AG08396 (cell line): ENCODE measurements at regions not wholly inside any gene's neighbourhood (a gene's known extent, or its start where the extent isn't known, plus 50 kb on each side); places are given as distances from the start of the nearest gene placed in this dataset.

Experiments used
- DNase-seq: peaks from one replicate; pipeline ENCODE4 v3.0.0; 2012; ENCODE audit warnings: low spot score, mixed read lengths

DNA sequence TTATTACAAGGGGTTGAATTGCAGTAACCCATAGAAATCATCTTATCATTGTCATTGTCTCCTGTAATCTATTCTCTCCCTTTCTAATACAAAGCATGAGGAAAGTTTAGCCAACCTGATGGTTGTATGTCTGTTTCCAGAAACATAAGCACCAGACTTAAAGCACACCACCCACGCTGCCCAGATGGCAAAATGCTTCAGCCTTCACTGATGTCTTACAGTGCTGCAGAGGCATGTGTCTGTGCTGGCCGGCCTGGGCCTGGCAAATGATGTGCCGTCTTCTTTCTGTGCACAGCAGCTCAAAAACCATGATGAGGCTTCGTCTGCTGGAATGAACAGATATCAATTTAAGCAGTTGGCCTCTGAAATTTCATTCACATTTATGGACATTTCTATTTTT lies 443.0 kb upstream of the RGPD4 start:
- no peak for DNase-seq

DNA sequence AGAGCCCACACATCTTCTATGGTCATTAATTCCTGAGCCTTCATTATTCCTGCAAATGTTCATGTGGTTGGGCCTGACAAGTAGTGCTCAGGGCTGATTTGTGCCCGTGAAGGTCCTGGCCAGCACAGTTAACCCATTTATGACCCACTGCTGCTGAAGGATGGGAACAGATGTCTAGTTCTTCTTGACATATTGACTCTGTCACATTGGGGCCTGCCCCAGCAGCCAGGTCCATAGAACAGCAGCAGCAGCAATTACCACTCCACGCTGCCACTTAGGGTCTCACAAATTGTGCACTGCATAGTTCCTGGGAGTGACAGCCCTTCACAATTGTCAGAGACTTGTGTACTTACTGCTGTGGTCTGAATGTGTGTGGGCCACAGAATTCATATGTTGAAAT lies 442.3 kb upstream of the RGPD4 start:
- no peak for DNase-seq

DNA sequence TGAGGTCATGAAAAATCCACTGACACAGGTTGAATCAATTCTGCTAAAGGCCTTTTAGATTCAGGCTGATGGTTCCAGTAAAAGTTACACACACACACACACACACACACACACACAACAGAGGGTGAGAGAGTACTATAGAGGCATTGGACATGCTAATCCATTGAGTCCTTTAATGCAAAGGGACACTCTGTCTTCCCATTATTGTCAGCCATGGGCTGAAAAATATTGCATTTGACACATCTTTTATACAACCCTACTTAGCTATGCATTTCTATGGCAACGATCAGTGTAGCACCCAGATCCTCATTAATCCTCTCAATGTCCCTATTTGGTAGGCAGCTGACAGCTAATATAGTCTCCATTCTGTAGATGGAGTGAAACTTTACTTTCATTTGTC lies 440.8 kb upstream of the RGPD4 start:
- no peak for DNase-seq

DNA sequence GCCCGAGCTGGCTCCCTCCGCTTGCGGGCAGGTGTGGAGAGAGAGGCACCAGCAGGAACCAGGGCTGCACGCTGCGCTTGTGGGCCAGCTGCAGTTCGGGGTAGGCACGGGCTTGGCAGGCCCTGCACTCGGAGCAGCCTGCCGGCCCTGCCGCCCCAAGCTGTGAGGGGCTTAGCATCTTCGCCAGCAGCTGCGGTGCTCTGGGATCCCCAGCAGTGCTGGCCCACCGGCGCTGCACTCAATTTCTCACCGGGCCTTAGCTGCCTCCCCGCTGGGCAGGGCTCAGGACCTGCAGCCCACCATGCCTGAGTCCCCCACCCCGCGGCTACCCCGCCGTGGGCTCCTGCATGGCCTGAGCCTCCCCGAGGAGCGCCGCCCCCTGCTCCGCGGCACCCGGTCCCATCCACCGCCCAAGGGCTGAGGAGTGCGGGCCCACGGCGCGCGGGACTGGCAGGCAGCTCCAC lies 434.4 kb upstream of the RGPD4 start:
- DNase-seq, result no peak

DNA sequence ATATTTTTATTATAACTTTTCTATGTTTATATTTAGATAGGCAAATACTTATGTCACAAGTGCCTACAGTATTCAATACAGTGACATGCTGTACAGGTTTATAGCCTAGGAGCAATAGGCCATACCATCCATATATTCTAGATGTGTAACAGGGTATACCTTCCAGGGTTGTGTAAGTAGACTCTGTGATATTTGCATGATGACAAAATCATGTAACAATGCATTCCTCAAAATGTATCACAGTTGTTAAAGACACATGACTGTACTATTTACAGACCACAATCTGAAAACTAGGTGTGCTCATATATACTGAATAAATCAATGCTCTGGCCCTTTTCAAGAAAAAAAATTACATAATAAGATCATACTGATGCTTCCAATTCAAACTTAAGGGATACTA lies 433.2 kb upstream of the RGPD4 start:
- DNase-seq, result no peak

DNA sequence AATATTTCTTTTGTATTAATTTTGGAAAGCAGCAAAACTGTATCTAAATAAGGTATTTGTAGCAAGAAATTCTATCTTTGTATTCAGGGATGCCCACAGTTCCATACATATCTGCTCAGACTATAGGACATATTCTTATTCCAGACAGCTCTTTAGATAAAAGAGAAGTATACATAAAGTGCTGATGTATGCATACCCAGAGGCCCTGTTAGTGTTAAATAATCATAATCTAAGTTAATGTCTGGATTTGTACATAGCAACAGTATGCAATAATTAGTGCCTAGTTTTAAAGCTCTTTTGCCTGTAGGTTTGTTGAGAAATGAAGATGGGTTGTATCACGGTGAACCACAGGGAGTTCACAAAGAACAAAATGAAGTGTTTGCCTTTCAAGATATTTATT lies 428.0 kb upstream of the RGPD4 start:
- DNase-seq, result no peak

DNA sequence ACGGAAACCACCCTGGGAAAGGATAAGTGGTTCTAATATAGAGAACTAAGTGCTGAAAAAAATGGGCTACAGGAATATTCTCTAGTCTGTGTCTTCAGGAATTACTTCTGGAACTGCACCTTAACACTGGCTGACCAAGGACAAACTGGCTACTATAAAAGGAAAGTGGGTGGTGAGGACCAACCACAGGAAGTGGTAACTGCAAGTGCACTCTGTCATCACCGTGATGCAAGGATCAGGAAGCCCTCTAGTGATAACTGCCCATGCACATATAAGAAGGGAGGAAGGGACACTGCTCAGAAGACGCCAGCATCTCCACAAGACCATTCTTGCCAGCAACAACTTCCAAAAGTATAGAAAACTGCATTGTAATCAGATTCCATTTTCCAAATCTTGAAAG lies 424.4 kb upstream of the RGPD4 start:
- no peak for DNase-seq

DNA sequence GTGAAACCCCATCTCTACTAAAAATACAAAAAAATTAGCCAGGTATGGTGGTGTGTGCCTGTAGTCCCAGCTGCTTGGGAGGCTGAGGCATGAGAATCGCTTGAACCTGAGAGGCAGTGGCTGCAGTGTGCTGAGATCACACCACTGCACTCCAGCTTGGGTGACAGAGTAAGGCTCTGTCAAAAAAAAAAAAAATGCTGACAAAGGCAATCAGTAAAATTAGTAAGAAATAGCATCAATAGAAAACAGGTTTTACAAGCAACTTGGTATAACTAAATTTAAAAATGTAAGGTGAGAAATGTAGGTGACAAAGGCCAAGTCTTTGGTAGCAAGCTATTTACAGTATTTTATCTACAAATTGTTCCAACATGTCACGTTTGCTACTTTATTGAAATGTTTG lies 421.4 kb upstream of the RGPD4 start:
- DNase-seq, result no peak

DNA sequence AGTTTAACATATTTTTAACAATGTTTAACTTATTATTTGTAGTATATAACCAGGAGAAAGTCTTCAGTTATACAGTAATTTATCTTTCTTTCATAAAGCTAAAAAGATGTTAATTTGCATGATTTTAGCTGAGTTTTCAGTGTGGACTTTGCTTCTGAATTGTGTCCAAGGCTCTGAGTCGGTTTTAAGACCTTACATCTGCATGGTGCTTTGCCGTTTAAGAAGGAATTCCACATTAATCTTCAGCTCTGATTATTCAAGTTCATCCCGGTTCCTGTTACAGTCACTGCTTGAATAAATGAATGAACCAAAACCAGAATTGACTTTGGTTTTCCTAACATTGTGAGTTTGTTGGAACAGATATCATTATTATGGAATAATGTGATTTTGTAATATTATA lies 419.7 kb upstream of the RGPD4 start:
- DNase-seq, result no peak

DNA sequence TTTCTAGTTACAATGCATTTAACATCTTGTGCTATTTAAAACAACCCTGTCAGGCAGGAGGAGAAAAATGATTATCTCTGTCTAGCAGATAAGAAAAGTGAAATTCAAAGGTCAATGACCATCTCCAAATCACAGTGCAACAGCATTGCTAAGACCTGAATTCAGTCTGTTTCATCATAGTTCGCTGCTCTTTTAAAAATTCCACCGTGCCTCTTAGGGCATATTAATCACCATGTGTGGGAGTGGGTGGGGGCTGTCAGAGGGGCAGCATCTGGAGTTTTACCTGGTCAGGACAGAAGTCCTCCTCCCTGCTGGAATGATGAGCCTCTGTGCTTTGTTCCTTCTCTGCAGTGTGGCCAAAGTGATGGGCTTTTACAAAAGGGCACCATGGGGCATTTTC lies 418.7 kb upstream of the RGPD4 start:
- no peak for DNase-seq

DNA sequence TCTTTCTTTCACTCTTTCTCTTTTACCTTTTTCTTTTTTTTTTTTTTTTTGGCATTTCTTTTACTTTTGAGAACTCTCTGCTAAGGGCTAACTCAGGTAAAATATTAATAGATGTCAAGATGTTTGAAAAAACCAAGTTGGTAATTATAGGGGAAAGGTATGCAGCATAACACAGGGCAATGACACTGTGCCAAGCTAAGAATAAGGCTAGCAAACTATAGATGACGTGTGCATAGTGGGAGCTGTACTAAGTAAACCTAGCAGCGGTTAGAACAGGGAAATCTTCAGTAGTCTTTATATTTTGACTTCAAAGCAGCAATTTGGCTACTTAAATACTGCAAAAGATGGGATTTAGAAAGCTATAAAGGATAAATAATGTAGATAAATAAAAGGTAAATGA lies 415.4 kb upstream of the RGPD4 start:
- no peak for DNase-seq

DNA sequence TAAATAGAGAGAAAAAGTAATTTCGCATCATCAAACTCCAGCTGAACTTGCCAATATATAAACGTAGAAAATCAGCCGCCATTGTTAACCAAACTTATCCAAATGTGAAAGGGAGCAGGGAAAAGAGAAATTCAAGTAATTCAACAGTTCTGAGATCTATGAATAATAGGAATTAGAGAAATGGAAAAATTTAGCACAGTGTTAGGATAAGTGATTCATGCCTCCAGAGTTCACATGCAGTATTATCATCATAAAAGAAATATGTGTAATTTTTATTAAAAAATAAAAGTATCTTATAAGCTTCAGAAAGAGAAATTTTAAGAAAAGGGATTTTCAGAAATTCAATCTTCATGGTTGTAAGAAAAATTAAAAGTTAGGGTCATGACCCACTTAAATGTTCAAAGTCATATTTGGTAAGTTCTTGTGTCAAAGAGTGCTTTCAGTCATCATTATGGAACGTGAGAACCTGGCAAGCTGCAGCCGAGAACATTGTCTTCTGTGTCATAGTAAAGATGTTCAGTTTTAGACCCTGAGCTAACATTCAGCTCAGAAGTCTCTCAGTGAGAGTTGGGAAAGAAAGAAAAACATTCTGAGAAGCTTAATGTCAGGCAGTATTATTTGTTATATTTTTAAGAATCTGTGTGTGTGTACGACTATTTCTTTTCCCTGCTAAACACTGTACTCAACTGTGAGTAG lies 414.3 kb upstream of the RGPD4 start:
- DNase-seq, result no peak

DNA sequence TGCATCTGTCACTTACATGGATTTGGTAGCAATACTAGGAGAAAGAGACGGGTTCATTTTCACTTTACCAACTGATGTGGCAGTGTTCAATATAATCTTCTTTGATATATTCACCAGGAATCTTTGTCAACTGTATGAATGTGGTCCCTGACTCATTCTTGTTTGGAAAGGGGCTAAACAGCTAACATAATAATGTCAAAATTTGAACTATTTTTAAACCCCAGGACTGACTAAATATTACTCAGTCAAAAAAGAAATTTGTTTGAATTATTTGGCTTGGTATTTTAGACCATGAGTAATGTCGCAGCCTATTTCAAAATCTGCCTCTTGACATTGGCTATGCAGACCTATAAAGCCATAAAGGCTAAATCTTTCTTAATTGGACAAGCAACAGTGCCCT lies 413.7 kb upstream of the RGPD4 start:
- peak; percentile 8 for DNase-seq

DNA sequence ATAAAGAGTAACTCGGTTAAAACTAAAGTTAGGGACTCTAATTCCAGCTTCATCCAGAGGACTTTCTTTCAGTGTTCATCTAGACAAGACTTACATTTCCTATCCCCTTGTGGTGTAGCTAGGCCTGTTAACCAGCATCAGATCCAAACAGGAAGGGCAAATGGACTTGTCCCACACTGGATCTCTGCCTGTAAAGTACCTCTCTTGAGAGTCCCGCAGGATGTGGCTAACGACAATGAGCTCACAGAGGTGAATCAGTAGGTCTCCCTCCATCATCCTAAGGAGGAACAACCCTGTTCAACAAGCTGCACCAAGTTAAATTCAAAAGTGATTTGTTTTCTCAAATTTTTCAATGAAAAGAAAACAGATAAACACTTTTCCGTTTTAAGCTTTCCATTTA lies 412.3 kb upstream of the RGPD4 start:
- DNase-seq, result no peak

DNA sequence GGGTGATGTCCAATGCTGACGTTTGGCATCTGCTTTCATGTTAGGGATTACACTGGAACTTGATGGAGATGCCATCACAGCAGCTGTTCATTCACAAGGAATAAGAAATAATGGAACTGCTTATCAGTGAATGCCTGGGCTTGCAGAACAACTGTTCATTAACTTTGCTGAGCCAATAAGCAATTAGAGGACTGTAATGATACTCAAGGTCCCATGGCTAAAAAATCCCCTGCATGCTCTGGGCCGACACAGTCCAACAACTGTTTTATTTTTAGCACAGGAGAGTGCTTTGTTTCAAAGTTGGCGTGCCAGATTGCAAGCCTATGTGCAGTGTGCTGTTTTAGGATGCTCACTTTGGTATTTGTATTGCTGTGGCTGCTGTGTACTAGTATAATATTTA lies 408.0 kb upstream of the RGPD4 start:
- no peak for DNase-seq

DNA sequence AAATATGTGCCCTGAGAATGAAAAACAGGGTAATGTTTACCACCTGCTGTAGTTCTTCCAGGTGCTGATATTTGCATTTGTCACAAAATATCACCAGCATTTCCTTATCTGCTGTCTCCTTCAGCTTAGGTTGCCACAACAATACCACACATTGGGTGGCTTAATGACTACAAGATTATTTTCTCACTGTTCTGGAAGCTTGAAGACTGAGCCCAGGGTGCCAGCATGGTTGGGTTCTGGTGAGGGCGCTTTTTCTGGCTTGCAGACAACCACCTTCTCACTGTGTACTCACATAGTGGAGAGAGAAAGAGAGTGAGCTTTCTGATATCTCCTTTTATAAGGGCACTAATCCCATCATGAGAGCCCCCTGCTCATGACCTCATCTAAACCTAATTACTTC lies 407.5 kb upstream of the RGPD4 start:
- no peak for DNase-seq

DNA sequence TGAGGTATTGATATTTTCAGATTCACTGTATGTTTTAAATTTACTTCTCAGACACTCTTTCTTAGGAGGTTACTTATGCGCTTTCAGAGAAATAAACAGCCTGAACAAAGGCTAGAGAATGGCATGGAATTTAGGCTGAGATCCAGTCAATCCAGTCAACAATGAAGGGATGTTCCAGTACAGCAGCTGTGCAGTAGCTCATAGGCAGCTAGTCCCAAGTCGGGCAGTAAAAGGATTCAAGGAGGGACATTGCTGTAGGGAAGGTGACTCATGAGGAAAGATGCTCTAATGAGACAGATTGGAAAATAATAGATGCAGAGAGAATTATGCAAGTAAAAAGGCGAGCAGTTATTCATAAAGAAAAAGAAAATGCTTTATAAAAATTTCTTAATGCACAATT lies 397.9 kb upstream of the RGPD4 start:
- DNase-seq, result no peak

DNA sequence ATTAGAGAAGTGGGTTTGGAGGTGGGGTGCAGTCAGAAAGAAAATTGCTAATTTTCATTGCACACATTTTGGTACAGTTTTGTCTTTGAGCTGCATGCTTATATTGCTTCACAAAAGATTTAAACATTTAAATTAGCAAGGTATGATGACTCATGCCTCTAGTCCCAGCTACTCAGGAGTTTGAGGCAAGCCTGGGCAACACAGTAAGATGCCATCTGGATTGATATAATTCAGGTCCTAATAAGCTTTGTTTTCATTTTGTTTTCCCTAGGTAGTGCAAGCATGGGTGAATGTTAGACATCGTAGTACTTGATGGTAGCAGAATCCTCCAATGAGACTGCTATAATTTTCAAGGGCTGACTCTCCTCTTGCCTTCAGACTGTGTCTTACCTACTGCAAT lies 396.7 kb upstream of the RGPD4 start:
- DNase-seq, result no peak

DNA sequence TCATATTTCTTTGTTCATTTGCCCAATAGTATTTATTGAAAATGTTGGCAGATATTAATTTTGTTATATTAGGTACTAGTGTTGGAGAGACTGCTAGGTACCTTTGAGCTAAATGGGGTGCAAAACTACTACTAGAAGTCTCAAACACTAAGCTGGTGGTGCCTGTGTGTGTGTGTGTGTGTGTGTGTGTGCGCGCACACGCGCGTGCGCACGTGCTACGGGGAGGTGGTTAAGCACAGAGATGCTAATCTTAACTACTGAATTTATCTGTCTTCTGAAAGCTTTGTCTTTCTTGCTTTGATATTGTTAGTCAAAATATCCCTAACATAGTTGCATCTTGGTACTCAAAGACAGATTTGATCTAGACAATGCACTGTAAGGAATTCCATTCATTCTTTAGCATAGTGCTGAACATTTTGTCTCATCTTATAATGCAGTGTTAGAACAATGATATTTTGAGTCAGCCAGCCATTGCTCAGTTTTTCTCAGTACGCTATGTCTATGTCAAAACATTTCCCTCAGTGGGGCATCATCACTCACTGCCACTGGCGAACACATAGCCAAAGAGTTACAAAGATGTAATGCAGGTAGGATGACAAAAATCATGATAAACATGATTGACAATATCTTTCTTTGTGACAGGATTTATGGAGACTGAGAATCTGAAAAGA lies 396.0 kb upstream of the RGPD4 start:
- DNase-seq, result no peak

DNA sequence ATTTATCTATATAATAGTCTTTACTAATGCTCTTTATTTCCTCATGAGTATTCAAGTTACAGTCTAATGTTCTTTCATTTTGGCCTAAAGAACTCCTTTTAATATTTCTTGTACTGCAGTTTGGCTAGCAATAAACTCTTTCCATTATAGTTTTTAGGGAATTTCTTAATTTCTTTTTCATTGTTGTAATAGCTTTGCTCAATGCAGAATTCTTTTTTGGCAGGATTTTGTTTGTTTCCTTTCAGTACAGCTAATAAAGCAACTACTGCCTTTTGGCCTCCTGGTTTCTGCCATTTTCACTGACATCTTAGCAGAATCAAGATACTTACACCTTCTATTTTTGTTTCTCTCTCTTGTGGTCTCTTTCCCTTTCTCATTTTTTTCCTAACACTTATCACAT lies 390.4 kb upstream of the RGPD4 start:
- no peak for DNase-seq

DNA sequence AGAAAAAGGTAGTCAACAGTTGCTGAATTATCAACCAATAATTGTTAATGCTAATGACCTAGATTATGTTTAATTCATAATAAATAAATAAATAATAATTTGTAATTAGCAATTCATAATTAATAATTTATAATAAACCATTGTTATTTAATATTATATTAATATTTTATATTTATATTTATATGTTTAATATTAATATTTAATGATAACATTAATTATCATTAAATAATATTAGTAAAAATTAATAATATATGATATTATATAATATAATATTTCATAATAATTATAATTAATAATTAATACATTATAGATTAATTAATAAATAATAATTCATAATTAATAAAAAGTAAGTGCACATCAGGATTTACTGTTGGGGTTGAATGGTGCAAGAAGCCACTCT lies 389.4 kb upstream of the RGPD4 start:
- no peak for DNase-seq

DNA sequence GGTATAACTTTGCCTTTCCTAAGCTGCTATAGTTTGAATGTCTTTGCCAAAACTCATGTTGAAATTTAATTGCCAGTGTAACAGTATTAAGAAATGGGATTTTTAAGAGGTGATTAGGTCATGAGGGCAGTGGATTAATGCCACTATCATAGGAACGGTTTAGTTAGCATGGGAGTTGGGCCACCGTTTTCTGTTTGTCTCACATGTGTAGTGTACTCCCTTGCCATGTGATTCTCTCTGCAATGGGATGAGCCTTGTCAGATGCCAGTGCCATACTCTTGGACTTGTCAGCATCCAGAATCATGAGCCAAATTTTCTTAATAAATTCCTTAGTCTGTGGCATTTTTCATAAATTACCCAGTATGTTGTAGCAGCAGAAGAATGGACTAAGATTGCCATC lies 388.9 kb upstream of the RGPD4 start:
- DNase-seq, result no peak

DNA sequence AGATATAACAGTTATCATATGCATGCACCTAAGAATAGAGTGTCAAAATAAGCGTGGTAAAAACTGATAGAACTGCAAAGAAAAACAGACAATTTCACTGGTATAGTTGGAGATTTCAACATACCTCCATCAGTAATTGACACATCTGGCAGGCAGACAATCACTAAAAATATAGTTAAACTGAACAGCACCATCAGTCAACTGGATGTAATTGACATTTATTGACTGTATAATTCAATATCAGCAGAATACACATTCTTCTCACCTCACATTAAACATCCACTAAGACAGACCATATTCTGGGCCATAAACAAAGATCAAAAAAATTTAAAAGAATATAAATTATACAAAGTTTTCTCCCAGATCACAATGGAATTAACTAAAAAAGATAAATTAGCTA lies 378.5 kb upstream of the RGPD4 start:
- no peak for DNase-seq

DNA sequence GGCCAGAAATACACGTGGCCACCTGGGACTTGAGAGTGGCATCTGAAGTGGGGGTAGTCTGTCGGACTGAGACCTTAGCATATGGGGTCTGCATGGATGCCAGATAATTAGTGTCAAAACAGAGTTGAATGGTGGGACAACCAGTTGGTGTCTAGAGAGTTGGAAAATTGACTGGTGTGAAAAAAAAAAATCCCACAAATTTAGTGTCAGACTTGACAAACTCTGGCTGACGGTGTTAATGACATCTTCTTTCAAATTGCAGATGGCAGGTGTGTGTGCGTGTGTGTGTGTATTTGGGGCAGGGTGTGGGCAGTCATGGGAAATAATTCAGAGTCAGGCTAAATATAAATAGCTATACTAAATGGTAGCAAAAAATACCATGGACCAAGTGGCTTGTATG lies 365.4 kb upstream of the RGPD4 start:
- DNase-seq, result no peak
